ENCODE measurements at regions not wholly inside any gene's neighbourhood (a gene's known extent, or its start where the extent isn't known, plus 50 kb on each side); places are given as distances from the start of the nearest gene placed in this dataset.

DNA sequence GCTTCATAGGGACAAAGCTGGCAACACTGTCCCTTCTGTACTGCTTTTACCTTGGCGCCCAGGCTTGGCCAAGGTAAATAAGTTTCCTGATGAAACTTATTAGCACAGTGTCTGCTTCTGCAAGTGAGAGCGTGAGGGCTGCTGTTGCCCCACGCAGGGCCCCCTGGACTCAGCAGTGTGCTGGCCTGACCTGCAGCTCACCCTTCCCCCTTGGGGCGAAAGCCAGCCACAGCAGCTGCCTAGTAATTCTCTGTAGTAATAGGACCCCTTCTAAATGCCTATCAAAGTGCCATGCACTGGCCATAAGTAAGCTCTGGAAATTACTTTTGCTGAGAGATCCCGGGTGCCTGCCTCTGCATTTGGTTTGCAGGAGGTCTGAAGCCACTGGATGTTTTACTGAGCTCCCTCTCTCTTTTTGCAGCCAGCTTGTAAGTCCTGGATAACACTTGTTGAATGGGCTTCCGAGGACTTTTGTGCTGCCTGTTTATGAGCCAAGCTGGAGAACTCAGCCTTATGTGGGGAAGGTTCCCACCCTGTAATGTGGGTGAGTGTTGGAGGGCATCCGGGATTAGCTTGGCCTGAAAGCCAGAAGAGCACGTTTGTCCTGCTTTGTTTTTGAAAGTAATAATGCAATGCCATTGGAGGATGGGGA is 293.9 kb downstream of the C7orf25 start:
- DNase-seq (ENCODE audit: low read depth in 2 of 2): no peak

DNA sequence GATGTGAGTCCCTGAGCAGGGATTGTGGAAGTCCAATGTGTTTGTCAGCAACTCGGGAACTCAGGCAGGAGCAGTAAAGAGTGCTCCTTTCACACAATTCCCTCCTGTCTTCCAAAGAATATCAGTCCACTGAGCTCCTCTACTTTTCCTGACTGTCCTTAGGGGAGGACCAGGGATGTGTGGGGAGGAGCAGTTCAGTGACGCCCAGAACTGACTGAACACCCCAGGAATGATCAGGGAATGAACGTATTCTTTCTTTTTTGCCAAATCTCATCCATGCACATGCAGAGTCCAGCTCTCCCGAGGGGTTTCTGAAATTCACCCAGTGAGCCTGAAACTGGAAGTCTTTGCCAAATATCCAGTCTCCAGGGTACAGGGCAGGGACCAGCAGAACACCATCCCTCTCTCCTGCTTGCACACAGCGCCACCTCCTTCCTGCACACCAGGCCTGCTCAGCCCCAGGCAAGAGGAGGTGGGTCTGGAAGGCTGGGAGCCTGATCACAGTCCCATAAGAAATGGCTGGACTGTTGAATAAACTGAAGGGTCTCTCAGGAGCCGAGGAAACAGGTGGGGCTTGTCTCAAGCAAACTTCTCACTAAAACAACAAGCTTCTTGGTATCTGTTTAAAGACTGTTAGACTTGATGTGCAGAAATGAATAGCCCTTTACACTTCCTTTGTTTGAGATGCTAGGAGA is 294.7 kb downstream of the C7orf25 start:
- no peak for DNase-seq (ENCODE audit: low read depth in 2 of 2)

DNA sequence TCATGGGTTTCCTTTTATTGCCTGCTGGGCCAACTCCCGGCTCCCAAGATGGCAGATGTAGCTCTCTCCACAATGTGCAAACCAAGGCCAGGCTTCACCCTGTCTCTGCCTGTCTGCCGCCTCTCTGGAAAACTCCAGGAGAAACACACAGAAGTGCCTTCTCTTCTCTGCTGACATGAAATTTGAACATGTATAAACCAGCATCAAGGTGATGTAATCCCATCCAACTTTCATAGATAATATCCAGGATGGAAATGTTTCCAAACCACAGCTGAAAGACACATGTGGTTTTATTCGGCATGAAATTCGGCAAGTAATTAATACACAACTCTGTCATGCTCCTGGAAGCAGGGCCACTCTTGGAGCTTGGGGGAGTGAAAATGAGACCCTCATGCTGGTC is 297.2 kb downstream of the C7orf25 start:
- no peak for DNase-seq (ENCODE audit: low read depth in 2 of 2)

DNA sequence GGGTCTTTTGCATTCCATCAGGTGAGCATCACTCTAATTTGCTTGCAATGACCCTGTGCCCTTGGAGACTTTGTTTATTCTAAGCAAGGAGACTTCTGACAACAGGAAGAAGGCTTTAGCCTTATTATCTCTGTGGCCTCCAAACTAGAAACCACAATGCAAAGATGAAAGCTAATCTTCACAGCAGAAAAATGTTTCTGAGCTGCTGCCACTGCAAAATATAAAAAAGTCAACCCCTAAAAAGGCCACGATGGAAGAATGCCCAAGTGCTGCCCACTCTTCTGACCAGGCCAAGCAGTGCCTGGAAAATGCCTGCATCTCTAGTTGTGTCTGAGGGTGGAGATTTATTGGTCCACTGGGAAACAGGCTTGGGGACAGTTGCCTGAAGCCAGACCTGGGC is 299.9 kb downstream of the C7orf25 start:
- DNase-seq (ENCODE audit: low read depth in 2 of 2): no peak

DNA sequence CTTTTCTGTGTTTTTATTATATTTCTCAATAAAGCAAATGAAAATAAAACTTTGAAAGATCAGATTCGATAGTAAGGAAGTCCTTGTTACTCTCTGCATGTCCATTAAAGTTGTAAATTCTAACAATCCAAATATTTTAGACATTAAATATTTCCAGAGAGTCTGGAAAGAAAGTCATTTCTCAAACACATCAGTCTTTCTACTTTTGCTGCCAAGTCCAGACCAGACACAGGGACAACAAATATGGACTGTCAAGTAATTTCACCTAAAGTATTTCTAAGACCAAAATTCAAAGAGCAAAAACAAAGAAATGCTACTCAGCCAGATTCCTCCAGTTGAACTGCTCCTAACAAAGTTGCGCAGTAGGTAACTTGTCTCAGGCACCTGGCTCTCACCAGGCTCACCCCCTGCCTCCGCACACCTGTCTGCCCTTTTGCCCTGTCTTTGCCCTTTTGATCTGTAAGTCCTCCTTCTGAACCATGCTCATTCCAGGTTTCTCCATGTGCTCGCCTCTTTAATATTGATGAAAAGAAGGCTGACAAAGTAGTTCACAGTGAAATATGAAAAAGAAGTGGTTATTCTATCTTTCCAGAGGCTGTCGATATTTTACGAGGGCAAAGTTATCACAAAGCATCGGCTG is 300.5 kb downstream of the C7orf25 start:
- DNase-seq (ENCODE audit: low read depth in 2 of 2): no peak

DNA sequence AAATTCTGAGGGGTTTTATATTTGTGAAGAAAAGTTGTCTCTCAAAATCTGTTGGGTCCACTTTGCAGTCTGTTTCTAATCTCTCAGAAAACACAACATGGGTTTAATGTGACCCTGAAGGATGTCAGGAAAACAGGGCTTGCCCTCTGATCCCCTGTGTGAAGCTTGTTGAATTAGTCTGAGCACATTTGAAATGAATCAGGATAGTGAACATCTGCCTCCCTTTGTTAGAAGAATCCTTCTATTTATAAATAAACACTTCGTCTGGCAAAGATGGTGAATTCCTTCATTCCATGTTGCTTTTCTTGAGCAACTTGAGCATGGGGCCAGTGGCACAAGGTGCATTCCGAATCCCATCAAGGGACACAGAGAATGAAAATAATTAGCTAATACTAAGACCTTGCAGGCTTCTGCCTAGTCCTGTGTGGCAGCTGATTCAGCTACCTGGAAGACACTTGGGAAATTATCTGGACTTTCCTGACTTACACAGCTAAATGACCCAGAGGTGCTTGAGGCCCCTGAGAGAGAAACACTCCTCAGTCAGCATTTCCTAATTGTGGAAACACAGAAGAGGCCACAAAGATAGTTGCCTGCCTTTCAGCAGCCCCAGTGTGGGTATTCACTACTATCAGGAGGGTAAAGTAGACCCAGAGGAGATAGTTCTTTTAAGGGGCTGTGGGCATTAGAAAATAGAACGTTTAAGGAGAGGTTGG is 305.5 kb downstream of the C7orf25 start:
- DNase-seq (ENCODE audit: low read depth in 2 of 2): no peak

DNA sequence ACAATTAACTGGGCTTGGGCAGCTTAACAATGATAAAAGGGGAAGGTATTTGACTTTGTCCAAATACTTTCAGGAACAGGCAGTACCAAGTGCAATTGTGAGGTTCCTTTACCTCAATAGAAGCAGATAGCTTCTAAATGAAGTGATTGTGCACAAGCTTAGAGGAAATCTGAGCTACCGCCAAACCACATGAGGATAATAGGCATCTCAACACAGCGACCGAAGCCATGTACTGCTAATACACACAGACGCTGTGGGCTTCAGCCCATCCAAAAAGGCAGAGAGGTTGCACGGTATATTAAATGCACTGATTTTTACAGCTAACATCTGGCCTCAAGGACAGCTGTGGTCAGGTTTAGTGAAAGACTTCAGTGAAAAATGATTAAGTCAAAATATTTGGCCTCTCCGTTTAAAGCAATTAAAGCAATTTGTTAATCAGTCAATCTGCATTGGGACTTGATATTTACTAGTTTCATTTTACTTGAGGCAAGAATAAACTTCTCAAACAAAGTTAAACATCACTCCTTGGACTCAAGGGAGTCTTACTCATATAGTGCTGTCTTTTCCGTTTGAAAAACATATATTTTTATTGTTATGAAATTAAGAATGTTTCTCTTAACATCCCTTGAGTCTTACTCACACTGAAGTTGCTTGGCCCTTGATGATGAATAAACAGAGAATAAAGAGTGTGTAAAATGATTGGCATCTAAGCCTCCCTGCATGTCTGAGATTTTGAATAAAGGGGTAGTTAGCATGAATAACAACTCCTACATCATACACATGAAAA is 306.3 kb downstream of the C7orf25 start:
- DNase-seq (ENCODE audit: low read depth in 2 of 2): no peak

DNA sequence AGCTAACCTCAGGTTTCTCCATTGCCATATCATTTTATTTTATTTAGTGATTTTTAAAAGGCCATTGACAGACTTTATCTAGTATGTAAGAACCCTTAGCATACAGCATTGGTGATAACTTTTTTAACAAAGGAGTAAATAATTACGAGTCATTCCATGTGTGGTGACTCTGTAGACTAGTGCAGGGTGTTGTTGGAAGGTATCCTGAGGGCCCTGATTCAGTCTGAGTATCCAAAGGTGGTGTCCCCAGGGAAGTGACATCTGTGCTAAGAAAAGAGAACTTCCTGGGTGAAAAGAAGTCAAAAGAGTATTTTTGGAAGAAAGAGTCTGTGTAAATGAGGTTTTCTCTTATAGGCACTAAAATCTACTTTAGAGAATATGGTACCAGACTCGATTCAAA is 308.4 kb downstream of the C7orf25 start:
- DNase-seq (ENCODE audit: low read depth in 2 of 2): no peak

DNA sequence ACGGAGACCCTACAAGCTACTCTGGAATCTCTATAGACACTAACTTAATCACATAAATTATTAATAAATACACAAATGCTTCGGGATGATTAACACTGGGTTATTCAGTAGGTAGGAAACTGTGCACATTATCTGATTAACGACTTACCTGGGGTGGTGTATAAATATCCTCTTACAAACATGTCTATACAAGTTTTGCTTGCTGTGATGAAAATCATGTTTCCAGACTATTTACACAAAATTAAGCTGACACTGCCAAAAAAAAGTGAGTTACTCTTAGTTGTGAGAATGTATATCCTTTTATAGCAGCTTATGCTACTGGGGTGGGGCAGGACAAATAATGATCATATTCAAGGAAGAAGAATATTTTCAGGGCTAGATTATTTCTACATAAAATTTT is 314.6 kb downstream of the C7orf25 start:
- no peak for DNase-seq (ENCODE audit: low read depth in 2 of 2)

DNA sequence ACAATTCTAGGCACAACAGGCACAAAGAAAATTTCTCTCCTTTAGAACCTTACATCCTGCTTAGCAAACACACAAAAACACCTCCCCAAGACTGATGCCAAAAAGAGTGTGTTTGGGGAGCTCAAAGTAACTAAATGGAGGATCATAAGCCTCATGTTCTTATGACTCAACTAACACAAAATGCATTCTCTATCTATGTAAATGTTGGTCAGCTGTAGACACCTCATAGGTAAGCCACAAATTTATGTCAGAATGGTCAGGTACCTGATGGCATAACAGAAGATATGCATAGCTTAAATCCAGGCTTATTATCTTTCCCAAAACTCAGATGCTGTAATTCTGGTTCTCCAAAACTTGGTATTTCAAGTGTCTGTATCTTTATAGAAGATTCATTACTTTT is 315.1 kb downstream of the C7orf25 start:
- no peak for DNase-seq (ENCODE audit: low read depth in 2 of 2)

DNA sequence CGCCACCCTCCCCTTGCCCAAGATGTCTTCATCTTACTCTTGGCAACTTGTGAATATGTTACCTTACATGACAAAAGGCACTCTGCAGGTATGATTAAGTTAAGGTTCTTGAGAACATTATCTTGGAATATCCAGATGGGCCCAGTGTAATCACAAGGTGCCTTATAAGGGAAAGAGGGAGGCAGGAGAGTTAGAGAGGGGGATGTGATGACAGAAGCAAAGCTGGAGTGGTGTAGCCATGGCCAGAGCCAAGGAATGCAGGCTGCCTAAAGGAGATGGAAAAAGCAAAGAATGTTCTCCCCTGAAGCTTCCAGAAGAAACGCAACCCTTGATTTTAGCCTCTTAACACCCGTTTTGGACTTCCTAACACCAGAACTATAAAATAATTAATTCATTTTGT is 318.0 kb downstream of the C7orf25 start:
- DNase-seq (ENCODE audit: low read depth in 2 of 2): no peak

DNA sequence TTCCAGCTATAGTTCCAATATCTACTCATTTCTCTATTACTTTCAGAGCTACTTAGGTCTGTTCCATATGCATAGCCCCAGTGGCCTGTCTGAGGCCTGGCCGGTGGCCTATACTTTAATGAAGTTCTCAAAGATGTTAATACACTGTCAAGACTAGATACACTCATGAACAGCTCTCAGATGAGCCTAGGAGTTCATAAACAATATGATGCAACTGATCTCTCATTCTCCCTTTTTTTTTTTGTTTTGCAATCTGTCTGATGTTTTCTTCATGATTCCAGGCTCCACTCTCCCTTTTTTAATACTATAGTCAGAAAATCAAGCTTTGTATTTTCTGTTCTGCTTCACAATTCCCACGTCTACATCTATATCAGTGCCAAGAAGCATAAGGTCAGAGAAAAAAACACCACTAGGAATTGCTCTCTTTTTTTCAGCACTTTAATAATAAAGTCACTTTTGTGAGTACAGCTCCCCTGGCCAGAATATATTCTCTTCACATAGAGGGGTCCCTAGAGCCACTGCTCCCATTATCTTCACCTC is 321.0 kb downstream of the C7orf25 start:
- no peak for DNase-seq (ENCODE audit: low read depth in 2 of 2)

DNA sequence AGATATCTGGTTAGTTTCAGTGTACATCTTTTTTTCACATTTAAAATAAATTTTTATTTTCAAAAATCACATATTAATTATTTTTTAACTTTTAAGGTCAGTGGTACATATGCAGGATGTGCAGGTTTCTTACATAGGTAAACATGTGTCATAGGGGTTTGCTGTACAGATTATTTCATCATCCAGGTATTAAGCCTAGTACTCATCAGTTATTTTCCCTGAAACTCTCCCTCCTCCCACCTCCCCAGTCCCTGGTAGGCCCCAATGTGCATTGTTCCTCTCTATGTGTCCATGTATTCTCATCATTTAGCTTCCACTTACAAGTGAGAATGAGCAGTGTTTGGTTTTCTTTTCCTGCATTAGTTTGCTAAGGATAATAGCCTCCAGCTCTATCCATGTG is 323.0 kb downstream of the C7orf25 start:
- no peak for DNase-seq (ENCODE audit: low read depth in 2 of 2)

DNA sequence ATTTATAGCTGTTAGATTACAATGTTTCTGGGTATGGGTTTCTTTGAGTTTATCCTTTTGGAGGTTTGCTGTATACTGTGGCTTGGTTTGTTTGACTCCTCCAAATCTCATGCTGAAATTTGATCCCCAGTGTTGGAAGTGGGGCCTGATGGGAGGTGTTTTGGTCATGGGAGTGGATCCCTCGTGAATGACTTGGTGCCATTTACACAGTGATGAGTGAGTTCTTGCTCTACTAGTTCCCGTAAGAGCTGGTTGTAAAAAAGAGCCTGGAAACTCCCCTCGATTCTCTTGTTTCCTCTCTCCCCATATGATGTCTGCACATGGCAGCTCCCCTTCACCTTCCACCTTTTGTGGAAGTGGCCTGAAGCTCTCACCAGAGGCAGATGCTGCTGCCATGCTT is 324.1 kb downstream of the C7orf25 start:
- no peak for DNase-seq (ENCODE audit: low read depth in 2 of 2)

DNA sequence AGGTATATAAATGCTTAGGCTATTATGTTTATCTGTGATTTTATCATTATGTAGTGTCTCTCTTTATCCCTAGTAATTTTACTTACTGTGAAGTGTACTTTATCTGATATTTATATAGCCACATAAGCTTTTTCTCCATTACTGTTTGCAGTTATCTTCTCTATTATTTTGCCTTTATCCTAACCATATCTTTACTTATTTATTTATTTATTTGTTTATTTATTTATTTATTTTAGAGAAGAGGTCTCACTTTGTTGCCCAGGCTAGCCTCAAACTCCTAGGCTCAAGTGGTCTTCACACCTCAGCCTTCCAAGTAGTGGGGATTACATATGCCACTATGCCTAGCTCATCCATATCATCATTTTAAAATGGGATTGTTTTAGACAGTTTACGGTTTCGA is 331.8 kb downstream of the C7orf25 start:
- no peak for DNase-seq (ENCODE audit: low read depth in 2 of 2)

DNA sequence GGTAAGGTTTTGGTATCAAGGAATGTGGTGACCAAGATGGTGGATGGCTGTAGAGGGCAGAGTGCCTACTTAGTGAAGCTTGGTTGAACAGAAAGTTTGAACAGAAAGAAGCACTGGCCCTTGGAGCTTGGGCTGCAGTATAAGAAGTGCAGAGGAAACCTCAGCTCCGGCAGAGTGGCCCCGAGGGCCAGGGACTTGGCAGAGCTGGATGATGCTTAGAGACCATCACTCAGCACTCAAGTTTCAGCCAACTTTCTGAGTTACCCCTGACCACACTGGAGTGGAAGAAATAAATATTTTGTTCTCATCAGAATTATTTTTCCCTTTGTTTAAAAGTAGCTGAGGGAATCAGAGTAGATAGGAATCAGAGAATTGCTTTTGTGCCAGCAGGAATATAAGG is 336.7 kb downstream of the C7orf25 start:
- no peak for DNase-seq (ENCODE audit: low read depth in 2 of 2)

DNA sequence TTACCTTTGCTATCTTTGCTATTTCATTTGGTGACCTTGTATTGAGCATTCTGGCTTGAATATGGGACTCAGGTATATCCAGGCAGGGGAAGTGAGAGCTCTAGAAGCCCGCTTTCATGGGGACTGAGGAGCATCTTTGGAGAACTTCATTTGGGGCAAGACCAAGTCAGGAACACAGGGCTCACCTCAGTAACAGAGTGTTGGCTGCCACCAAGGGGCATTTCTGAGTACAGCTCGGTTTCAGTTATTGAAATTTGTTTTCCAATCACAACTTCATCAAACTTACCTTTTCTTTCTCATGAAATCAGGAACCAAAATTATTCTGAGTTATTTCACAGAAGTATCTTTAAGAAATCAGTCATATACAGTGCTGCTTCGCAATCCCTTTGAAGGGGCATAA is 337.2 kb downstream of the C7orf25 start:
- DNase-seq (ENCODE audit: low read depth in 2 of 2): no peak

DNA sequence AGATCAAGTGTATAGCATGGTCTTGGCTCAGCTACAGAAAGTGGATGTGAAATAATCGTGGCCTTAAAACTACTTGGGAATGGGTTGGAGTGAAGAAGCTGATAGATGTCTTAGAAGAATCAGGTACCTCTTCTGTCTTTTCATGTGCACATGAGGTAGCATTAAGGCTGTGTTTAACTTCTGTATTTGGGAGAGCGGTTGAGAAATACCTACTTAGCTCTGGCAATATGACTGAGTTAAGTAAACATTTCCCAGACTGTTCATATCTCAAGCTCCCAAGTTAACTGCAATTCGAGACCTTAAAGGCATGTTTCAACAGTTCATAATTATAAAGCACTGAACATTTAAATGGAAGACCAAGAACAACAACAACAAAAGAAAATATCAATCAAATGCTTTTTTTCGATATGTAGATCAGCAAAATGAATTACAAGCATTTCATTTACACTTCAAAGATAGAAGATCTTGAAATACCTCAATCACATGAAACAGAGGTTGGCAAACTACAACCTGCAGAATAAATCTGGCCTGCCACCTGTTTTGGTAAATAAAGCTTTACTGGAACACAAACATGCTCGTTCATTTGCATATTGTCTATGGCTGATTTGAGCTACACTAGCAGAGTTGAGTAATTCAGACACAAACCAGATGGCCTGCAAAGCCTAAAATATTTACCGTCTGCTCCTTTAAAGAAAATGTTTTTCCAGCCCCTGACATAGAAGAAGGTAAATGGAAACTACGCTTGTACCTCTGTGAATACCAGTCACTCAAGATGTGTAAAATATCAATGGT is 337.1 kb upstream of the GLI3 start:
- DNase-seq (ENCODE audit: low read depth in 2 of 2): no peak

DNA sequence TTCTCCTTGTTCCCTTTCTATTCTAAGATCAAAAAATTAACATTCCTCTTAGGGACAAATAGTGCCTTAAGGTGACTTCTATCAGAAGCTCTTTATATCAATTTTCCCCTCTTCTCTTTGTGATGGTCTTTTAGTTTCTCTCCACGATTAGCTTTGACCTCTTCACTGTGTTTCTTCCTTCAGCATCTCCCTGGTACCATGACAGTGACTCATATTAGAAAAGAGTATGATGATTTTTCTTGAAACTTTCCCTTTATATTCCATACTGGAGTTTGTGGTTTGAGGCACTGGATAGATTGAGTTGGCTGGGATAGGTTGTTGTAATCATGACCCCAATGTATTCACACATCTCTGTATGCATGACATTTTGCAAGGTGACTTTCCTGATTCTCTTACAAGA is 335.6 kb upstream of the GLI3 start:
- no peak for DNase-seq (ENCODE audit: low read depth in 2 of 2)

DNA sequence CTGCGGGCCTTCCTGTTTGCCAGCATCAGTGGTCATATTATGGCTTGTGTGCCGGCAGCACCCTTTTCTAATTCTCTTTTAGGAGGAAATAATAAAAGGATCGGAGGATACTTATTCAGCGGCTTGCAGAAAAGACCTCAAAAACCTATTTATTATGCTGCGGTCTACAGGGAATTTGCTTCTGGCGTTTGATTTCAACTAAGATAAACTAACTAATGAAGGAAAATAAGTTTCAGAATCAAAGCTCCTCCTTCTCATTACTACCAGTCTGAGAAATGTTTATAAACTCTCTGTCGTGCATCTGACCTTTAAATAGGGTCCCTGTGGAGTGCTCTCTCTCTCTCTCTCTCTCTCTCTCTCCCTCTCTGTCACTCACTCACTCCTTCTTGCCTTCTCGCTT is 335.0 kb upstream of the GLI3 start:
- DNase-seq (ENCODE audit: low read depth in 2 of 2): no peak

DNA sequence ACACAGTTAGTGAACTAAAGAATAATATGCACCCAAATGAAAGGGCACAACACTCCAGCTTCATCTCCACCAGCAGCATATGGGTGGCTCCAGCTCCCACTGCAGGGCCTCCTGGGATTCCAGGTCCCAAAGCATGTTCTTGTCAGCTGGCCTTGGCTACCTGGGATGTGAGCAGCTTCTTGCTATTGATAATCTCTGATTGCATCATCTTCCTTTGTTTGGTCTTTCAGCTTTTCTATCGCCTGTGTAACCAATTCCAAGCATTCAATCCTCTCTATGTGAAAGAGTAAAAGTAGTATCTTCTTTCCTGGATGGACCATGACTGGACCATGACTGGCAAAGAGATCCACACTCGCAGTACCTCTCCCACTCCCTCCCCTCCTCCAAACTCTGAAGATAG is 333.9 kb upstream of the GLI3 start:
- no peak for DNase-seq (ENCODE audit: low read depth in 2 of 2)
